Gastroesophageal sphincter (tissue), 3 donors: ENCODE measurements at regions not wholly inside any gene's neighbourhood (a gene's known extent, or its start where the extent isn't known, plus 50 kb on each side); places are given as distances from the start of the nearest gene placed in this dataset.

Experiments used
- POLR2A ChIP-seq, 2 donors: fragments of 450-650 bp; IDR thresholded peaks; one replicate each; pipeline ENCODE4 v1.6.1; 2017; ENCODE audit warnings: antibody characterized with exemption in 2 of 2, mild to moderate bottlenecking in 2 of 2, moderate library complexity in 1 of 2
- POLR2AphosphoS5 ChIP-seq: sonication (generic); formaldehyde crosslinking; IDR thresholded peaks from one replicate; pipeline ENCODE4 v1.6.1; 2017; ENCODE audit warnings: antibody characterized with exemption
- TF ChIP-seq, protein P1 (sequence below), 4 experiments: fragments of 200-600 bp in 2 of 4; fragments of 450-650 bp in 2 of 4; sonication (generic) in 1 of 4; IDR thresholded peaks; one replicate each; pipeline ENCODE4 v1.5.1; 2017 to 2019; ENCODE audit warnings: antibody characterized with exemption in 4 of 4, mild to moderate bottlenecking in 2 of 4, moderate library complexity in 2 of 4

DNA sequence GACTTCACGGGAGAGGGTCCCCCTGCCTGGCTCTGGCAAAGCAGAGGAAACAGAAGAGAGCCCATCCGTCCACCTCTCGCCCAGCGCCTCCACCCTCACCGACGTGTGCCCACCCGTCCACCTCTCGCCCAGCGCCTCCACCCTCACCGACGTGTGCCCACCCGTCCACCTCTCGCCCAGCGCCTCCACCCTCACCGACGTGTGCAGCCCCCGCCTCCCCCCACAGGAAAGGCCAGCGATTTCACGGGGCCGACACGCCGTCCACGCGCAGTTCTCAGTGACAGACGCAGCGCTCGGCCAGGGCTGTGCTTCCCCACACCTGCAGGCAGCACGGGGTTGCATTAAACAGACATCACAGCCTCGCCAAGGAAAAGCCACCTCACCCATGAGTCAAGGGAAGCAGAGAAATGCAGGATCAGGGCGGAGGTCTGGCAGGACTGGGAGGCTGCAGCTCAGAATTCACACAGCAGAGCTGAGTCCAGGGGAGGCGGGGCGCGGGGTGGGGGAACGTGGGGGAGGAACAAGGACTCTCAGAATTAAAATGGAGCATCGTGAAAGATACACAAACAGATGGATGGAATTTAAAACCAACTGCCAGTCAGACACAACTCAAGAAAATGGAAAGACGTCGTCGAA, 377.7 kb downstream of the BRD1 start:
- TF ChIP-seq, protein P1, sequence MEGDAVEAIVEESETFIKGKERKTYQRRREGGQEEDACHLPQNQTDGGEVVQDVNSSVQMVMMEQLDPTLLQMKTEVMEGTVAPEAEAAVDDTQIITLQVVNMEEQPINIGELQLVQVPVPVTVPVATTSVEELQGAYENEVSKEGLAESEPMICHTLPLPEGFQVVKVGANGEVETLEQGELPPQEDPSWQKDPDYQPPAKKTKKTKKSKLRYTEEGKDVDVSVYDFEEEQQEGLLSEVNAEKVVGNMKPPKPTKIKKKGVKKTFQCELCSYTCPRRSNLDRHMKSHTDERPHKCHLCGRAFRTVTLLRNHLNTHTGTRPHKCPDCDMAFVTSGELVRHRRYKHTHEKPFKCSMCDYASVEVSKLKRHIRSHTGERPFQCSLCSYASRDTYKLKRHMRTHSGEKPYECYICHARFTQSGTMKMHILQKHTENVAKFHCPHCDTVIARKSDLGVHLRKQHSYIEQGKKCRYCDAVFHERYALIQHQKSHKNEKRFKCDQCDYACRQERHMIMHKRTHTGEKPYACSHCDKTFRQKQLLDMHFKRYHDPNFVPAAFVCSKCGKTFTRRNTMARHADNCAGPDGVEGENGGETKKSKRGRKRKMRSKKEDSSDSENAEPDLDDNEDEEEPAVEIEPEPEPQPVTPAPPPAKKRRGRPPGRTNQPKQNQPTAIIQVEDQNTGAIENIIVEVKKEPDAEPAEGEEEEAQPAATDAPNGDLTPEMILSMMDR (IDR thresholded peaks at IDR 0.05): no peak
- TF ChIP-seq POLR2AphosphoS5 (no peak), POLR2A (IDR thresholded peaks at IDR 0.05) (no peak)
